Right atrium auricular region (tissue), 2 donors: ENCODE measurements at regions not wholly inside any gene's neighbourhood (a gene's known extent, or its start where the extent isn't known, plus 50 kb on each side); places are given as distances from the start of the nearest gene placed in this dataset.

Experiments
- DNase-seq: peaks from one replicate; pipeline ENCODE4 v3.0.0-alpha.2; 2019; ENCODE audit warnings: low spot score
- H3K27ac ChIP-seq, 2 donors: fragments of 200-600 bp; sonication (generic); 1 replicate in 1 of 2; 2 replicates in 1 of 2; pipeline ENCODE4 v1.5.1; 2016 to 2019
- H3K27me3 ChIP-seq, 2 donors: fragments of 200-600 bp; sonication (generic); one replicate each; pipeline versions ENCODE4 v1.5.1 to v1.6.0; 2017 to 2019
- H3K36me3 ChIP-seq: fragments of 200-600 bp; sonication (generic); one replicate; pipeline ENCODE4 v1.5.1; 2016
- H3K4me1 ChIP-seq, 2 donors: fragments of 200-600 bp; sonication (generic); one replicate each; pipeline versions ENCODE4 v1.5.1 to v1.6.0; 2017 to 2019
- H3K4me3 ChIP-seq, 2 donors: fragments of 200-600 bp; sonication (generic); 1 replicate in 1 of 2; 2 replicates in 1 of 2; pipeline ENCODE4 v1.5.1; 2017 to 2019; ENCODE audit warnings: mild to moderate bottlenecking in 1 of 2, moderate library complexity in 1 of 2
- H3K9me3 ChIP-seq, 2 donors: fragments of 200-600 bp; sonication (generic); one replicate each; pipeline ENCODE4 v1.5.1; 2019
- CTCF ChIP-seq, 2 donors: fragments of 200-600 bp; sonication (generic); IDR thresholded peaks; one replicate each; pipeline ENCODE4 v1.5.1; 2019; ENCODE audit warnings: antibody characterized with exemption in 2 of 2

- Histone ChIP-seq H3K4me3 (no peak overlapping the region), H3K27ac (no peak overlapping the region), H3K27me3 (no peaks in the 10 kb centered on the region), H3K4me1 (no peaks in the 10 kb centered on the region), H3K36me3 (no peaks in the 10 kb centered on the region), H3K9me3 (no peaks in the 10 kb centered on the region)
- no peak for DNase-seq
- no peak for TF ChIP-seq CTCF (IDR thresholded peaks at IDR 0.05)
These were observed 96.6 kb upstream of the ABCA1 start for GRCh38 chr9:105024529-105024928.

- Histone ChIP-seq H3K36me3 (no peaks in the 10 kb centered on the region), H3K4me1 (no peaks in the 10 kb centered on the region), H3K9me3 (no peaks in the 10 kb centered on the region), H3K27ac (no peak overlapping the region), H3K4me3 (no peak overlapping the region), H3K27me3 (no peaks in the 10 kb centered on the region)
- DNase-seq = no peak
- TF ChIP-seq CTCF (IDR thresholded peaks at IDR 0.05) = no peak
These were observed 98.5 kb upstream of the ABCA1 start for GRCh38 chr9:105026451-105026850.

- no peaks in the 10 kb centered on the region for H3K36me3 ChIP-seq
- H3K27ac ChIP-seq = no peak overlapping the region
- H3K4me1 ChIP-seq = no peaks in the 10 kb centered on the region
- no peak for TF ChIP-seq CTCF (IDR thresholded peaks at IDR 0.05)
- no peak for DNase-seq
- no peaks in the 10 kb centered on the region for H3K9me3 ChIP-seq
- no peak overlapping the region for H3K4me3 ChIP-seq
- H3K27me3 ChIP-seq = no peaks in the 10 kb centered on the region
These were observed 99.1 kb upstream of the ABCA1 start for GRCh38 chr9:105027084-105027483.

DNA sequence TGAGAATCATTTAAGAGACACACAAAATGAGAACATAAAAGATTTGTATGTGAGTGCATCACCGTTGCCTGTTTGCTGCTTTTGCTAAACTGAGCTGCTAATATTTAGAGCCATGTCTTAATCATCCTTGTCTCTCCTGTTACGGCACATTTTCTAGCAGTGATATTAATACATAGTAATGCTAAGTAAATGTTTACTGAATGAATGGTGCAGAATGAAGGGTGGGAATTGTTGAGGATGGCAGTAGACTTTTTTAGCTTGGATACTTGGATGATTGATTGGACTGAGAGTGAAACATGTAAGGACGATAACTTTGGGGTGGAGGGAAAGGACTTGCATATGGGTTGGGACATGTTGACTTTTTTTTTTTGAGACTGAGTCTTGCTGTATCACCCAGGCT is 102.3 kb upstream of the ABCA1 start:
- no peaks in the 10 kb centered on the region for H3K4me1 ChIP-seq
- TF ChIP-seq CTCF (IDR thresholded peaks at IDR 0.05) = no peak
- H3K4me3 ChIP-seq = no peak overlapping the region
- H3K36me3 ChIP-seq = no peaks in the 10 kb centered on the region
- H3K27ac ChIP-seq = no peak overlapping the region
- no peaks in the 10 kb centered on the region for H3K9me3 ChIP-seq
- DNase-seq = no peak
- no peaks in the 10 kb centered on the region for H3K27me3 ChIP-seq

DNA sequence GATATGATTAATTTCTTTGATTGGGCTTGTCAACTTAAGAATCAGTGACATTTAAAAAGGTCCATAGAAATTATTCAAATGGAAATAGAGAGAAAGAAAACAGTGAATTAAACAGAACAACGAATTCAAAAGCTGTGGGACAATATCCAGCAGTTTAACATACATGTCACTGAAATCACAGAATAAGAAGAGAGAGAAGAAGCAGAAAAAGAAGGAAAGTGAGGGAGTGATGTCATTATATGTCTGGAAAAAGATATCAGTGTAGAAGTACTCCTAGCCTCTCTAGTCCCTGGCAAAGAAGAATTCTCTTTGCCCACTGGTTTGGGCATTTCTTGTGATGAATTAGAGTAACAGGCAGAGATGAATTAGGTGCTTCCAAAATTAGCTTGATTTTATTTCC is 109.2 kb upstream of the ABCA1 start:
- Histone ChIP-seq H3K27me3 (no peaks in the 10 kb centered on the region), H3K27ac (no peak overlapping the region), H3K9me3 (peaks cover 0 to 4% of the 10 kb centered on the region in 2 donors), H3K36me3 (no peaks in the 10 kb centered on the region), H3K4me1 (no peaks in the 10 kb centered on the region), H3K4me3 (no peak overlapping the region)
- DNase-seq = no peak
- no peak for TF ChIP-seq CTCF (IDR thresholded peaks at IDR 0.05)

DNA sequence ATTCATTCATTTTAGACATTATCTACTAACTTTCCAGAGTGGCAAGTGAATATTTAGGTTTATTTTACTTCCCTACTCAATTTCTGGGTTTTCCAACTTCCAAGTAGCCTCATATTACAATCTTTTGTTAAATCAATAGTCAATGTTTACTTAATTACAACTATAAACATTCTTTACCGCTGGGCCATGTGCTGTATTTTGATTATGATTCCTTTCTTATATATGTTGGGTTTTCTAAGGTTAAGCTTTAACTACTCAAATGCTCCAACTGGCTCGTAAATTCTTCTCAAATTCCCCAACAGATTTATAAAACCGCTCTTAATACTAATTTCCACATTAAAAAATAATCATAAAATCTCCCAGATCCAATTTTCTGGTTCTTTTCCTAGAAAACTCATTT is 110.1 kb upstream of the ABCA1 start:
- no peak overlapping the region for H3K27ac ChIP-seq
- no peaks in the 10 kb centered on the region for H3K36me3 ChIP-seq
- H3K27me3 ChIP-seq = no peaks in the 10 kb centered on the region
- DNase-seq = no peak
- H3K4me3 ChIP-seq = no peak overlapping the region
- H3K9me3 ChIP-seq = peaks cover 0 to 4% of the 10 kb centered on the region in 2 donors
- no peaks in the 10 kb centered on the region for H3K4me1 ChIP-seq
- no peak for TF ChIP-seq CTCF (IDR thresholded peaks at IDR 0.05)
